ENCODE measurements at regions not wholly inside any gene's neighbourhood (a gene's known extent, or its start where the extent isn't known, plus 50 kb on each side); places are given as distances from the start of the nearest gene placed in this dataset.
"Not testable (repeated sequence)": the region's sequence is repeated elsewhere in the genome, so short reads cannot be mapped to it uniquely, and the experiment has no call there.

DNA sequence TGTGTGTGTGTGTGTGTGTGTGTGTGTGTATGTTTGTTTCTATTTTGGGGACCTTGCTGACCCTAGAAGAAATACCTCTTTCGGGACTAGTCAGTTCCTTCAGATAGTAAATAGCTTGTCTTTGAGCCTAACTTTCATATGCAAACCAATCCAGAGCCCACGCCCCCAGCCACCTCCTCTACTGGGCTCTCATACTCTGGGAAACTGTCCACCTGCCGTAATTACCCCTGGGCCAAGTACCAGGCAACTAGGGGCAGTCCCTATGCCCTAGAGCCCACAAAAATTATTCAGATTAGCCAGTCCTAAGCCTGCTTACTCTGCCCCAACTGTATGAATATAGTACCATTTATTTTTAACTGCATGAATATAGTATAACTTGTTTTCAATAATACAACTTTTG lies 970.4 kb downstream of the EPHA4 start:
- no peak overlapping the region for H3K9ac ChIP-seq (ENCODE audit: low read length in 5 of 5)
- H3K27ac ChIP-seq (ENCODE audit: low read depth, low read length) = no peak overlapping the region
- no peaks in the 10 kb centered on the region for H3K4me1 ChIP-seq (ENCODE audit: control insufficient read depth in 5 of 5, insufficient read depth in 5 of 5, low read length in 5 of 5)
- no peak overlapping the region for H3K4me3 ChIP-seq (ENCODE audit: low read depth in 1 of 5, low read length in 5 of 5)
- H3K27me3 ChIP-seq (ENCODE audit: control insufficient read depth in 5 of 5, insufficient read depth in 4 of 5, low read length in 5 of 5) = no peaks in the 10 kb centered on the region
- H3K9me3 ChIP-seq (ENCODE audit: control insufficient read depth in 5 of 5, low read length in 5 of 5) = peaks cover 0 to 6% (median 0%) of the 10 kb centered on the region in 5 donors
- no peaks in the 10 kb centered on the region for H3K36me3 ChIP-seq (ENCODE audit: control insufficient read depth in 5 of 5, insufficient read depth in 5 of 5, low read length in 5 of 5)

DNA sequence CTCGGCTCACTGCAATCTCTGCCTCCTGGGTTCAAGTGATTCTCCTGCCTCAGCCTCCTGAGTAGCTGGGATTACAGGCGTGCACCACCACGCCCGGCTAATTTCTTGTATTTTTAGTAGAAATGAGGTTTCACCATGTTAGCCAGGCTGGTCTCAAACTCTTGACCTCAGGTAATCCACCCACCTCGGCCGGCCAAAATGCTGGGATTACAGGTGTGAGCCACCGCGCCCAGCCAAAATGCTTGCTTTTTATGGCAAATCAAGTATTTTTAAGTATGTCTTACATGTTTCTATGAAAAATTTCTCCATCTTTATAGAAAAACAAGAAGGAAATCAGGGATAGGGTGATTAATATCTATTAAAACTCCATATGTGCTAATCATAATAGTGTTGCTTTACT lies 959.1 kb downstream of the EPHA4 start:
- not testable (repeated sequence) for H3K4me3 ChIP-seq (ENCODE audit: low read depth in 1 of 5, low read length in 5 of 5); H3K27ac ChIP-seq (ENCODE audit: low read depth, low read length); H3K9me3 ChIP-seq (ENCODE audit: control insufficient read depth in 5 of 5, low read length in 5 of 5); H3K9ac ChIP-seq (ENCODE audit: low read length in 5 of 5); H3K36me3 ChIP-seq (ENCODE audit: control insufficient read depth in 5 of 5, insufficient read depth in 5 of 5, low read length in 5 of 5); H3K27me3 ChIP-seq (ENCODE audit: control insufficient read depth in 5 of 5, insufficient read depth in 4 of 5, low read length in 5 of 5); H3K4me1 ChIP-seq (ENCODE audit: control insufficient read depth in 5 of 5, insufficient read depth in 5 of 5, low read length in 5 of 5)

DNA sequence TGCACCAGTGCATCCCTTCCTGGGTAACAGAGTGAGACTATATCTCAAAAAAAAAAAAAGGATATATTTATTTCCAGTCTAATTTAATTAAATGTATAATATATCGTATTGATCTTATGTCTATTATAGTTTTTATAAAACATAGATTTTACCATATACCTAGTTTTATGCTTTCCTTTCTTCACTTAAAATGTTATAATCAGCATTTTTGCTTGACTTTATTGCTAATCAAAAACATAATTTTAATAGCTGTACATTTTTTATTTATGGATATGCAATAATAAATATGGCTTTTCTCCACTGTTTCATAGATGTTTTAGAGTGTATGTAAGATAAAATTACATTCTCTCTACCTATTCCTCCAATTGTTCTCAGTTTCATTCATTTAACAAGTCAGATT lies 958.0 kb downstream of the EPHA4 start:
- H3K9ac ChIP-seq (ENCODE audit: low read length in 5 of 5) = no peak overlapping the region
- no peak overlapping the region for H3K4me3 ChIP-seq (ENCODE audit: low read depth in 1 of 5, low read length in 5 of 5)
- H3K27ac ChIP-seq (ENCODE audit: low read depth, low read length) = no peak overlapping the region
- H3K27me3 ChIP-seq (ENCODE audit: control insufficient read depth in 5 of 5, insufficient read depth in 4 of 5, low read length in 5 of 5) = no peaks in the 10 kb centered on the region
- no peaks in the 10 kb centered on the region for H3K4me1 ChIP-seq (ENCODE audit: control insufficient read depth in 5 of 5, insufficient read depth in 5 of 5, low read length in 5 of 5)
- no peaks in the 10 kb centered on the region for H3K9me3 ChIP-seq (ENCODE audit: control insufficient read depth in 5 of 5, low read length in 5 of 5)
- no peaks in the 10 kb centered on the region for H3K36me3 ChIP-seq (ENCODE audit: control insufficient read depth in 5 of 5, insufficient read depth in 5 of 5, low read length in 5 of 5)

DNA sequence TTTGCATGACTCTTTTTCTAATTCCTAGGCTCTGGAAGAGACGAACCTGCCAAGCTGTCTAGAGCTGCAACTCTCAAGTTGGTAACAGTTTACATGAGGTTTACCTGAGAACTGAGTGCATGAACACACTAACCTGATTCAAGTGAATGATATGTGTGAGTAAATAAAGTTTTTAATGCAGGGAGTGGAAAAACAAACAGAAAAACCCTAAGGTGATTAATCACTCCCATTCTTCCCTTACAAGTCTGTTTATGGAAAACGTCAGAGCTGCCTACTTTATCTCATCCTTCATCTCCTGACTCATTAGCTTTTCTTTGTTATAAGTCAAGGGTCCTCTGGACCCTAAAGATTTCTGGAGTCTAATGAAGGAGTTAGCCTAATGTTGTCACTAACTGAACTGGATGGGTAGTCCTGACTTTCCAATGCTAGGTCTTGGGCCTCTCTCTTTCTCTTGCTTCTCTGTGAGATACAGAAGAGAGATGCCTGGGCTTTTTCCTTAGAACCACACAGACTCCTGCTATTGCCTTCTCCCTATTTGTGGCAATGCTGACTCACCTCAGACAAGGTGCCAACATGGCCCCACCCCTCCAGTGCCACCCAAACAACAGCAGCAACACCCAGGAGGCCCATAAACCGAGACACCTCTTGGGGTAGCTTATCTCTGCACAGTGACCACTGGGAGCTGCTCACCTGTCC lies 952.4 kb downstream of the EPHA4 start:
- no peaks in the 10 kb centered on the region for H3K9me3 ChIP-seq (ENCODE audit: control insufficient read depth in 5 of 5, low read length in 5 of 5)
- no peak overlapping the region for H3K9ac ChIP-seq (ENCODE audit: low read length in 5 of 5)
- no peak overlapping the region for H3K27ac ChIP-seq (ENCODE audit: low read depth, low read length)
- H3K4me1 ChIP-seq (ENCODE audit: control insufficient read depth in 5 of 5, insufficient read depth in 5 of 5, low read length in 5 of 5) = no peaks in the 10 kb centered on the region
- H3K4me3 ChIP-seq (ENCODE audit: low read depth in 1 of 5, low read length in 5 of 5) = no peak overlapping the region
- H3K36me3 ChIP-seq (ENCODE audit: control insufficient read depth in 5 of 5, insufficient read depth in 5 of 5, low read length in 5 of 5) = no peaks in the 10 kb centered on the region
- H3K27me3 ChIP-seq (ENCODE audit: control insufficient read depth in 5 of 5, insufficient read depth in 4 of 5, low read length in 5 of 5) = no peaks in the 10 kb centered on the region

DNA sequence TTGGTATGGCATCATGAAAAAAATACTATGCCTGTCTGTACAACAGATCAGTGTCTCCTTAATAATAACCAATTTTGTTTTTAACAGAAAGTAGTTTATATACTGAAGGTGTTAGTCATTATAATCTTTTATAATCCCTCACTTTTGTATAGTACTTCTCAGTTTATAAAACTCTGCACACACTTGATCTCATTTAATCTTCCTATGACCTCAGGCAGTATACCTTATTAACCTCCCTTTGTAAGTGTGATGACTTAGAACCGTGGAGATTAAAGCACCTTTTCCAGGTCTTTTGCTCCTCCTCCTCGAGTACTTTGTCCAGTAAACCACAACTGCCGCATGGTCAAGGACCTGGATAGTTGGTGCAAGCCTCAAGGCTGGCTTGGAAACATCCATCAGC lies 945.5 kb downstream of the EPHA4 start:
- peaks cover 0 to 10% (median 2%) of the 10 kb centered on the region in 5 donors for H3K4me1 ChIP-seq (ENCODE audit: control insufficient read depth in 5 of 5, insufficient read depth in 5 of 5, low read length in 5 of 5)
- no peaks in the 10 kb centered on the region for H3K36me3 ChIP-seq (ENCODE audit: control insufficient read depth in 5 of 5, insufficient read depth in 5 of 5, low read length in 5 of 5)
- H3K27ac ChIP-seq (ENCODE audit: low read depth, low read length) = no peak overlapping the region
- H3K4me3 ChIP-seq (ENCODE audit: low read depth in 1 of 5, low read length in 5 of 5) = no peak overlapping the region
- H3K9ac ChIP-seq (ENCODE audit: low read length in 5 of 5) = no peak overlapping the region
- H3K27me3 ChIP-seq (ENCODE audit: control insufficient read depth in 5 of 5, insufficient read depth in 4 of 5, low read length in 5 of 5) = no peaks in the 10 kb centered on the region
- H3K9me3 ChIP-seq (ENCODE audit: control insufficient read depth in 5 of 5, low read length in 5 of 5) = no peaks in the 10 kb centered on the region

DNA sequence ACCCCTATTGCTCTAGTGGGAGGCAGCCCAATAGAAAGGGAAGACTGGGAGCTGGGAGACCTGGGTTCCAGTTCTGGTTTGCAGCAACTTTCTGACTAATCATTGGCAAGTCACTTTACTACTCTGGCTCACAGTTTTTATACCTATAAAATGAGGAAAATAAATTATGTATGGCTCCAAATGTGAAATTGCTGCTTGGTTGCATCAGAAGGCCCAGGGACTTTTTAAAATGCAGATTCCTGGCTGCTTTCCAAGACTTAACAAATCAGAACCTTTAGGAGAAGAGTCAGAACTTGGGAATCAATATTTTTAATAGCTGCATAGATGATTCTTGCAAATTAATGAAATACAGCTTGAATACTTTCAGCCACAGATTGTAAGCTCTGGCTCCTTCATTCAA lies 943.9 kb downstream of the EPHA4 start:
- Histone ChIP-seq H3K9ac (ENCODE audit: low read length in 5 of 5) (no peak overlapping the region), H3K4me1 (ENCODE audit: control insufficient read depth in 5 of 5, insufficient read depth in 5 of 5, low read length in 5 of 5) (peaks cover 0 to 10% (median 2%) of the 10 kb centered on the region in 5 donors), H3K9me3 (ENCODE audit: control insufficient read depth in 5 of 5, low read length in 5 of 5) (no peaks in the 10 kb centered on the region), H3K36me3 (ENCODE audit: control insufficient read depth in 5 of 5, insufficient read depth in 5 of 5, low read length in 5 of 5) (no peaks in the 10 kb centered on the region), H3K27me3 (ENCODE audit: control insufficient read depth in 5 of 5, insufficient read depth in 4 of 5, low read length in 5 of 5) (no peaks in the 10 kb centered on the region), H3K27ac (ENCODE audit: low read depth, low read length) (no peak overlapping the region), H3K4me3 (ENCODE audit: low read depth in 1 of 5, low read length in 5 of 5) (no peak overlapping the region)

DNA sequence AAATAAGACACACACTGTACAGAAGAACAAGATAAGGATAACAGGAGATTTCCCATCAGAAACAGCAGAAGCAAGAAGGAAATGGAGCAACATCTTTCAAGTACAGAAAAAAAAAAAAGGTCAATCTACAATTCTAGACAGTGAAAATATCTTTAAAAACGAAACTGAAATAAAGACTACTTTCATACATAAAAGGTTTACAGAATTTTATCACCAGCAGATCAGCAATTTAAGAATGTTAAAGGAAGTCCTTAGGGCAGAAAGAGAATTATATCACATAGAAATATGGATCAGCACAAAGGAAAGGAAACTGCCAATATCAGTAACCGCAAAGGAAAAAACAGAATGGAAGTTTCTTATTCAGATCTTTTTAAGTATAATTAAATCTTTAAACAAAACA lies 931.0 kb downstream of the EPHA4 start:
- Histone ChIP-seq H3K27me3 (ENCODE audit: control insufficient read depth in 5 of 5, insufficient read depth in 4 of 5, low read length in 5 of 5) (no peaks in the 10 kb centered on the region), H3K27ac (ENCODE audit: low read depth, low read length) (no peak overlapping the region), H3K9ac (ENCODE audit: low read length in 5 of 5) (no peak overlapping the region), H3K4me1 (ENCODE audit: control insufficient read depth in 5 of 5, insufficient read depth in 5 of 5, low read length in 5 of 5) (no peaks in the 10 kb centered on the region), H3K36me3 (ENCODE audit: control insufficient read depth in 5 of 5, insufficient read depth in 5 of 5, low read length in 5 of 5) (no peaks in the 10 kb centered on the region), H3K4me3 (ENCODE audit: low read depth in 1 of 5, low read length in 5 of 5) (no peak overlapping the region), H3K9me3 (ENCODE audit: control insufficient read depth in 5 of 5, low read length in 5 of 5) (no peaks in the 10 kb centered on the region)

DNA sequence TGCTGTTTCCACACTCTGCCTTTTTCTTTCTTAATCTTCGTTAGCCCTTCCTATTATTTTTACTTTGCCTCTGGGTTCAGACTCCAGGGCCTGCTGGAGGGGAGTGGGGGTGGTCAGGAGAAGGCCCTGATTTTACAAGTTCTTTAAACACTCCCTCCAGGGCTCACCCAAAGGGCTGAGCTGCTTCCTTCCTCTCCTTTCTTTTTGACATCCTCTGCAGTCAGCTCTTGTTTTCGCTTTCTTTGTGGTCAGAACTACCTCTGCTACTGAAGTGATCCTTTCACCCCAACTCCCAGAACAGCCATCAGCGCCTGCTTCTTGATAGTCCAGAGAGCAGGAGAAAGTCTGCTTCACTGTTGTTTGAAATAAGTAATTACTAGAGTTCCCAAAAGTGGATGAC lies 925.7 kb downstream of the EPHA4 start:
- Histone ChIP-seq H3K4me3 (ENCODE audit: low read depth in 1 of 5, low read length in 5 of 5) (no peak overlapping the region), H3K27me3 (ENCODE audit: control insufficient read depth in 5 of 5, insufficient read depth in 4 of 5, low read length in 5 of 5) (peaks cover 0 to 3% (median 0%) of the 10 kb centered on the region in 5 donors), H3K27ac (ENCODE audit: low read depth, low read length) (no peak overlapping the region), H3K36me3 (ENCODE audit: control insufficient read depth in 5 of 5, insufficient read depth in 5 of 5, low read length in 5 of 5) (no peaks in the 10 kb centered on the region), H3K9me3 (ENCODE audit: control insufficient read depth in 5 of 5, low read length in 5 of 5) (no peaks in the 10 kb centered on the region), H3K9ac (ENCODE audit: low read length in 5 of 5) (no peak overlapping the region), H3K4me1 (ENCODE audit: control insufficient read depth in 5 of 5, insufficient read depth in 5 of 5, low read length in 5 of 5) (no peaks in the 10 kb centered on the region)

DNA sequence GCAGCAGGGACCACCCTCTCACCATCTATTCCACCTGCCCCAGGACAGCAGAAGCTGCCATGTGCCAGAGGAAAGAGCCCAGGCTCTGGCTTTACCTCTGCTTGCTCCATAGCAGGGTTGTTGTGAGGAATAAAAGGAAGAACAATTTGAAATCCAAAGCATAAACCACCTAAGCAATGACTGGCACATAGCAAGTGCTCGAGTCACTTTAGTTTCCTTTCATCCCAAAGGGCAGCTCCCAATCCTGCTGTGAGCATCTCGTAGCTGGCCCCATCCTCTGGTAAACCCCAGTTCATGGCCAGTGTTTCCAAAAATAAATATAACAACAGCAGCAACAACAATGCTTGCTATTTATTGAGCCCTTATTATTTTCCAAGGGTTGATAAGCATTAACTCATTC lies 923.5 kb downstream of the EPHA4 start:
- Histone ChIP-seq H3K9ac (ENCODE audit: low read length in 5 of 5) (no peak overlapping the region), H3K9me3 (ENCODE audit: control insufficient read depth in 5 of 5, low read length in 5 of 5) (no peaks in the 10 kb centered on the region), H3K27me3 (ENCODE audit: control insufficient read depth in 5 of 5, insufficient read depth in 4 of 5, low read length in 5 of 5) (peaks cover 0 to 3% (median 0%) of the 10 kb centered on the region in 5 donors), H3K4me1 (ENCODE audit: control insufficient read depth in 5 of 5, insufficient read depth in 5 of 5, low read length in 5 of 5) (no peaks in the 10 kb centered on the region), H3K4me3 (ENCODE audit: low read depth in 1 of 5, low read length in 5 of 5) (no peak overlapping the region), H3K36me3 (ENCODE audit: control insufficient read depth in 5 of 5, insufficient read depth in 5 of 5, low read length in 5 of 5) (no peaks in the 10 kb centered on the region), H3K27ac (ENCODE audit: low read depth, low read length) (no peak overlapping the region)

DNA sequence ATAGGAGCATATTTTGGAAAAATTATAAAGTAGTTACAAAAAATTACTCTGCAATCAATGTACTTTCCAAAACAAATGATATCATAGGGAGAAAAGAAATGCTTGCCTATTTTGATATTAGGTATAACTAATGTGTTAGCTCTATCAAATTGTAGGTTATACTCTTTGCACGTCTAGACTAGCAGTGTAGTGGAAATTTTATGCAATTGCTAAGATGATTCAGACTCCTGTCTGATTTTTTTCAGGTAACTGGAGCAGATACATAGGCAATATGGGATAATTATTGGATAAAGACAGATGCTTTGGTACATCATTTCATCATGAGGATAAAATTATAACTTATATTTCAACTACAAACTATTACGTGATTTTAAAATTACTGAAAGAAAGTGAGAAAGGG lies 918.3 kb downstream of the EPHA4 start:
- Histone ChIP-seq H3K9ac (ENCODE audit: low read length in 5 of 5) (no peak overlapping the region), H3K9me3 (ENCODE audit: control insufficient read depth in 5 of 5, low read length in 5 of 5) (no peaks in the 10 kb centered on the region), H3K4me1 (ENCODE audit: control insufficient read depth in 5 of 5, insufficient read depth in 5 of 5, low read length in 5 of 5) (no peaks in the 10 kb centered on the region), H3K4me3 (ENCODE audit: low read depth in 1 of 5, low read length in 5 of 5) (no peak overlapping the region), H3K27ac (ENCODE audit: low read depth, low read length) (no peak overlapping the region), H3K36me3 (ENCODE audit: control insufficient read depth in 5 of 5, insufficient read depth in 5 of 5, low read length in 5 of 5) (no peaks in the 10 kb centered on the region), H3K27me3 (ENCODE audit: control insufficient read depth in 5 of 5, insufficient read depth in 4 of 5, low read length in 5 of 5) (peaks cover 0 to 3% (median 0%) of the 10 kb centered on the region in 5 donors)

DNA sequence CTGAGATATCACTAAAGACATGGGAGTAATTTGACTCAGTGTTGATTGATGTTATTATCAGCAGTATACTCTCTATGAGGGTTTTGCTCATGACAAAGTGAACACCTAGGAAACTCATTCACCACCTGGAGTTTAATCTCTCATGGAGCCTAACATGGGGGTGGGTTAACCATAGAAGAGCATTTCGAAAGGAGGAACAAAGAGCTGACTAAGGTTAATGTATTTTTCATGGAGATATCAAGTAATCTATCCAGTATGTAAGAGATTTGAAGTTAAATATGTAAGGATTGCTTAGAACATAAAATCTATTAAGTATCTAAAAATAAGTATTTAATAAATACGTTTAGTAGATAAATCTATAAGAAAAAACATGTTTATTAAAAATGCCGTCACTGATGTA lies 917.8 kb downstream of the EPHA4 start:
- H3K27ac ChIP-seq (ENCODE audit: low read depth, low read length) = no peak overlapping the region
- H3K36me3 ChIP-seq (ENCODE audit: control insufficient read depth in 5 of 5, insufficient read depth in 5 of 5, low read length in 5 of 5) = no peaks in the 10 kb centered on the region
- H3K4me3 ChIP-seq (ENCODE audit: low read depth in 1 of 5, low read length in 5 of 5) = no peak overlapping the region
- H3K4me1 ChIP-seq (ENCODE audit: control insufficient read depth in 5 of 5, insufficient read depth in 5 of 5, low read length in 5 of 5) = no peaks in the 10 kb centered on the region
- no peaks in the 10 kb centered on the region for H3K9me3 ChIP-seq (ENCODE audit: control insufficient read depth in 5 of 5, low read length in 5 of 5)
- H3K9ac ChIP-seq (ENCODE audit: low read length in 5 of 5) = no peak overlapping the region
- peaks cover 0 to 3% (median 0%) of the 10 kb centered on the region in 5 donors for H3K27me3 ChIP-seq (ENCODE audit: control insufficient read depth in 5 of 5, insufficient read depth in 4 of 5, low read length in 5 of 5)

Data from subcutaneous abdominal adipose tissue (tissue), 5 donors.